WERI-Rb-1 (cell line): ENCODE measurements at regions not wholly inside any gene's neighbourhood (a gene's known extent, or its start where the extent isn't known, plus 50 kb on each side); places are given as distances from the start of the nearest gene placed in this dataset.

Experiments used
- DNase-seq: peaks from one replicate; pipeline ENCODE4 v3.0.0-alpha.2; 2020
- H3K27ac ChIP-seq: fragments of 250-450 bp; sonication (Bioruptor Pico); 2 replicates; pipeline ENCODE4 v1.5.1; 2020; ENCODE audit warnings: mild to moderate bottlenecking, moderate library complexity
- H3K27me3 ChIP-seq: fragments of 250-450 bp; sonication (Bioruptor Pico); 2 replicates; pipeline ENCODE4 v1.5.1; 2021; ENCODE audit warnings: mild to moderate bottlenecking, low read depth, moderate library complexity; ENCODE audit not compliant: insufficient read depth, severe bottlenecking
- H3K36me3 ChIP-seq: fragments of 250-450 bp; sonication (Bioruptor Pico); 2 replicates; pipeline ENCODE4 v1.5.1; 2020; ENCODE audit warnings: mild to moderate bottlenecking, moderate library complexity
- H3K4me3 ChIP-seq: 2 replicates; pipeline ENCODE4 v1.5.1; 2011; ENCODE audit warnings: low read depth, mild to moderate bottlenecking, control low read depth, low read length
- H3K9me3 ChIP-seq: fragments of 250-450 bp; sonication (Bioruptor Pico); 2 replicates; pipeline ENCODE4 v1.5.1; 2021; ENCODE audit warnings: mild to moderate bottlenecking, moderate library complexity; ENCODE audit not compliant: severe bottlenecking
- TF ChIP-seq, protein P1 (sequence below): IDR thresholded peaks from 2 replicates; pipeline ENCODE4 v1.5.1; 2011; ENCODE audit warnings: low read depth, mild to moderate bottlenecking, control low read depth, inconsistent platforms, low read length

GRCh38 chr13:40180776-40181175 is 485.7 kb downstream of the FOXO1 start:
- DNase-seq, result no peak
- no peaks in the 10 kb centered on the region for H3K36me3 ChIP-seq
- no peaks in the 10 kb centered on the region for H3K9me3 ChIP-seq
- TF ChIP-seq, protein P1, sequence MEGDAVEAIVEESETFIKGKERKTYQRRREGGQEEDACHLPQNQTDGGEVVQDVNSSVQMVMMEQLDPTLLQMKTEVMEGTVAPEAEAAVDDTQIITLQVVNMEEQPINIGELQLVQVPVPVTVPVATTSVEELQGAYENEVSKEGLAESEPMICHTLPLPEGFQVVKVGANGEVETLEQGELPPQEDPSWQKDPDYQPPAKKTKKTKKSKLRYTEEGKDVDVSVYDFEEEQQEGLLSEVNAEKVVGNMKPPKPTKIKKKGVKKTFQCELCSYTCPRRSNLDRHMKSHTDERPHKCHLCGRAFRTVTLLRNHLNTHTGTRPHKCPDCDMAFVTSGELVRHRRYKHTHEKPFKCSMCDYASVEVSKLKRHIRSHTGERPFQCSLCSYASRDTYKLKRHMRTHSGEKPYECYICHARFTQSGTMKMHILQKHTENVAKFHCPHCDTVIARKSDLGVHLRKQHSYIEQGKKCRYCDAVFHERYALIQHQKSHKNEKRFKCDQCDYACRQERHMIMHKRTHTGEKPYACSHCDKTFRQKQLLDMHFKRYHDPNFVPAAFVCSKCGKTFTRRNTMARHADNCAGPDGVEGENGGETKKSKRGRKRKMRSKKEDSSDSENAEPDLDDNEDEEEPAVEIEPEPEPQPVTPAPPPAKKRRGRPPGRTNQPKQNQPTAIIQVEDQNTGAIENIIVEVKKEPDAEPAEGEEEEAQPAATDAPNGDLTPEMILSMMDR, result no peak
- peak overlapping the region; percentile 74 for H3K27ac ChIP-seq
- no peaks in the 10 kb centered on the region for H3K27me3 ChIP-seq
- H3K4me3 ChIP-seq, result no peak overlapping the region

DNA sequence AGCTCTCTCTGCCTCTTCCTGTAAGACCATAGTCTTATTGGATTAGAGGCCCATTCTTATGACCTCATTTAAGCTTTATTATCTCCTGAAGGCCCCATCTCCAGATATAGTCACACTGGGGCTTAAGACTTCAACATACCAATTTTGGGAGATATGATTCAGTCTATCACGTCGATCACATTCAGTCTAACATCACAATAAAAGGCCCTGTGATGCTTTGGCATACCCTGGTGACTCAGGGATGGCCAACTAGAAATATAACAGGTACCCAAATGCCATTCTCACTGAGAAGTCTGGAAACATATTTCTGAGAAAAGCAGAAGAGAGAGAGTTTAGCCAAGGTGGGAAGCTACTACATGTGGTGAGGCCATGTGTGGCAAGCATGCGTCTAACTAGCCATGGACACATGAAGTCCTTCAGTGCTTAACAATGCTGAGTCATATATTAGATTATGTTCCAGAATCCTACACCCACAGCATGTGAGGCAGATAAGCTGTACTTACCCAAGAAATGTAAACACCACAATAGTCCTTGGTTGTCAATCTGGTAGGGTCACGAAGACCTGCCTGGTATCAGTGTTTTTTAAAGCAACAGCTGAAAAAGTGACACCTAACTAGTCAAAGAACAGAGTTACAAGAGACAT is 485.1 kb downstream of the FOXO1 start:
- DNase-seq, result no peak
- TF ChIP-seq, protein P1, result no peak
- Histone ChIP-seq H3K27ac (peak overlapping the region; percentile 74), H3K9me3 (no peaks in the 10 kb centered on the region), H3K4me3 (no peak overlapping the region), H3K27me3 (no peaks in the 10 kb centered on the region), H3K36me3 (no peaks in the 10 kb centered on the region)

DNA sequence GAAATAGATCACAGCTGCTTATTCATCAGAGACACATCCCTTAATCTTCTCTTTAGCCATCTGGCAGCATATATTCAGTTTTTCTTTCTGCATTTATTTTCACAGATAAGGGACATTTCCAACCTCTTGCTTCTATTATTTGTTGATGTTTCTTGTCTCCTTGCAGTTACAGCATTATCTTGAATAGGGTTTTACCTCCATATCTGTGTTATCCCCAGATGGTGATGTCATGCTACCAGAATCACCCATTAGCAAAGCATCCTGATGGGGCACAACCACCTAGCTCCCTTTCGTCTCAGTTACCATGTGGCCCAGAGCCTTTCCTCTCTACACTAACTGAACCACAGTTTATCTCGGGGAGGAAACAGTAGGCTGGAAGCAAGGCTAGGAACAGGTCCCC is 483.9 kb downstream of the FOXO1 start:
- Histone ChIP-seq H3K9me3 (no peaks in the 10 kb centered on the region), H3K4me3 (no peak overlapping the region), H3K27me3 (no peaks in the 10 kb centered on the region), H3K27ac (peak overlapping the region; percentile 74), H3K36me3 (no peaks in the 10 kb centered on the region)
- TF ChIP-seq, protein P1, result no peak
- DNase-seq, result no peak

GRCh38 chr13:40185414-40185813 is 481.0 kb downstream of the FOXO1 start:
- Histone ChIP-seq H3K9me3 (no peaks in the 10 kb centered on the region), H3K27ac (peak overlapping the region; percentile 74), H3K4me3 (no peak overlapping the region), H3K36me3 (no peaks in the 10 kb centered on the region), H3K27me3 (no peaks in the 10 kb centered on the region)
- TF ChIP-seq, protein P1, result no peak
- DNase-seq, result no peak

DNA sequence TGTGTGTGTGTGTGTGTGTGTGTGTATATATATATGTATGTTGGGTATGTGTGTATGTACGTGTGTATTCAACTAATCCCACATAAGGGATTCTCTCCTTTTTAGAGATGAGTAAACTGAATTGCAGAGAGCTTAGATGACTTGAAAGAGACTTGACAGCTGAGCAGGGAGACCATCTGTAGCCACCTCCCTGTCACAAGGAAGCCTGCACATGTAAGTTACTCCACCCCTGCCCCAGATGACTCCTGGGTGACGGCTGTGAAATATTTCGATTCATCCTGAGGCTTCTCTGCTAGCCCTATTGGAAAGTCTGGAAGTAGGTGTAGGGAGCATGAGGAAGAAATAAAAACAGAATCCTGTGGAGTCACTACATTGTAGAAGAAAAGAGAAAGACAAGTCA is 480.4 kb downstream of the FOXO1 start:
- Histone ChIP-seq H3K27ac (peak overlapping the region; percentile 14; the same call in 1 of the 2 replicates), H3K36me3 (no peaks in the 10 kb centered on the region), H3K27me3 (no peaks in the 10 kb centered on the region), H3K4me3 (no peak overlapping the region), H3K9me3 (no peaks in the 10 kb centered on the region)
- peak; percentile 39 for DNase-seq
- TF ChIP-seq, protein P1, result no peak
